ENCODE measurements at regions not wholly inside any gene's neighbourhood (a gene's known extent, or its start where the extent isn't known, plus 50 kb on each side); places are given as distances from the start of the nearest gene placed in this dataset.
A peak's percentile ranks its signal among the peaks of the same experiment; 100 is the strongest.

GRCh38 chr6:44569131-44569530 is 181.6 kb downstream of the CDC5L start:
- Mint-ChIP-seq H3K27me3 (ENCODE audit: insufficient read depth) (peaks cover 18% of the 10 kb centered on the region), H3K27ac (no peak overlapping the region), H3K4me1 (ENCODE audit: low read depth) (peaks cover 14% of the 10 kb centered on the region), H3K4me3 (no peak overlapping the region), H3K9me3 (no peaks in the 10 kb centered on the region), H3K36me3 (ENCODE audit: low read depth) (no peaks in the 10 kb centered on the region)
- TF ChIP-seq, protein P1, sequence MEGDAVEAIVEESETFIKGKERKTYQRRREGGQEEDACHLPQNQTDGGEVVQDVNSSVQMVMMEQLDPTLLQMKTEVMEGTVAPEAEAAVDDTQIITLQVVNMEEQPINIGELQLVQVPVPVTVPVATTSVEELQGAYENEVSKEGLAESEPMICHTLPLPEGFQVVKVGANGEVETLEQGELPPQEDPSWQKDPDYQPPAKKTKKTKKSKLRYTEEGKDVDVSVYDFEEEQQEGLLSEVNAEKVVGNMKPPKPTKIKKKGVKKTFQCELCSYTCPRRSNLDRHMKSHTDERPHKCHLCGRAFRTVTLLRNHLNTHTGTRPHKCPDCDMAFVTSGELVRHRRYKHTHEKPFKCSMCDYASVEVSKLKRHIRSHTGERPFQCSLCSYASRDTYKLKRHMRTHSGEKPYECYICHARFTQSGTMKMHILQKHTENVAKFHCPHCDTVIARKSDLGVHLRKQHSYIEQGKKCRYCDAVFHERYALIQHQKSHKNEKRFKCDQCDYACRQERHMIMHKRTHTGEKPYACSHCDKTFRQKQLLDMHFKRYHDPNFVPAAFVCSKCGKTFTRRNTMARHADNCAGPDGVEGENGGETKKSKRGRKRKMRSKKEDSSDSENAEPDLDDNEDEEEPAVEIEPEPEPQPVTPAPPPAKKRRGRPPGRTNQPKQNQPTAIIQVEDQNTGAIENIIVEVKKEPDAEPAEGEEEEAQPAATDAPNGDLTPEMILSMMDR (IDR thresholded peaks at IDR 0.05) = no peak
- DNase-seq = no peak

GRCh38 chr6:44569931-44570385 is 182.5 kb downstream of the CDC5L start:
- DNase-seq = peak; percentile 46
- Mint-ChIP-seq H3K4me1 (ENCODE audit: low read depth) (peaks cover 14% of the 10 kb centered on the region), H3K9me3 (no peaks in the 10 kb centered on the region), H3K36me3 (ENCODE audit: low read depth) (no peaks in the 10 kb centered on the region), H3K27ac (no peak overlapping the region), H3K27me3 (ENCODE audit: insufficient read depth) (peaks cover 18% of the 10 kb centered on the region), H3K4me3 (peak overlapping the region; percentile 34; the same call in 1 of the 2 replicates)
- TF ChIP-seq, protein P1 (IDR thresholded peaks at IDR 0.05) = no peak

DNA sequence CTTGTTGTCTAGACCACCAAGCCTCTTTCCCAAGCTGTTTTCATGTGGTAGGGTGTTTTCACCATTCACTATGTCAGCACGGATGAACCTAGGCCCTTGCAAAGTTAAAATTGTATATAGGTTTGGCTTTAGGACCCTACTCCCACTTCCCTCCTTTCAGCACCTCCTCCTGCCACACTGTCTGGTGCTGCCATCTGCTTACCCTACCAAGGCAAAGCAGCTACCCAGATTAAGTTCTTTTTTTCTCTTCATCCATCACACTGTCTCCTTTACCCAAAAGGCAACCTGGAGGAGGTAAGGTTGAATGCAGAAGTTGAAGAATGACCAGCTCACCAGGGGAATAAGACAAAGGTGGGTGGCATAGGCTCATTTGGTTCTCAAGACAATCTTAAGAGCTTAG is 184.0 kb downstream of the CDC5L start:
- no peak for DNase-seq
- no peaks in the 10 kb centered on the region for H3K36me3 Mint-ChIP-seq (ENCODE audit: low read depth)
- TF ChIP-seq, protein P1 (IDR thresholded peaks at IDR 0.05) = no peak
- H3K27me3 Mint-ChIP-seq (ENCODE audit: insufficient read depth) = peaks cover 13% of the 10 kb centered on the region
- H3K4me3 Mint-ChIP-seq = no peak overlapping the region
- H3K4me1 Mint-ChIP-seq (ENCODE audit: low read depth) = peaks cover 21% of the 10 kb centered on the region
- H3K27ac Mint-ChIP-seq = no peak overlapping the region
- no peaks in the 10 kb centered on the region for H3K9me3 Mint-ChIP-seq

DNA sequence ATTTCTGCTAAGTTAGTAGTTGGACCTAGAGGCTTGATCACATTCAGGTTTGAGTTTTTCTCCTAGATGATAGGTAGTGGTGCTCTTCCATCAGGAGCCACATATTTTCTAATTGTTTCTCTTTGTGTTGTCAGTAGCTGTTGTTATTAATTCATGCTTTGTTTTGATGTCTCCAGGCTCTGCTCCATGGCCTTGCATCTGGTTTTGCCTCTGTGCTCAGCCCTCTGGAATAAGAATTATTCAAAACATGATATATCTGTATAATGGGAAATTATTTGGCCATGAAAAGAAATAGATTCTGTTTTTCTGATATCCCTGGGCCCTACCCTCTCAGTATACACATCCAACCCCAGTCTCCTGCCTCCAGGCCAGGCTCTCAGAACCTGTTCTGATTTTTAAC is 184.8 kb downstream of the CDC5L start:
- peaks cover 23% of the 10 kb centered on the region for H3K4me1 Mint-ChIP-seq (ENCODE audit: low read depth)
- TF ChIP-seq, protein P1 (IDR thresholded peaks at IDR 0.05) = no peak
- H3K27me3 Mint-ChIP-seq (ENCODE audit: insufficient read depth) = peaks cover 15% of the 10 kb centered on the region
- no peak for DNase-seq
- H3K36me3 Mint-ChIP-seq (ENCODE audit: low read depth) = no peaks in the 10 kb centered on the region
- H3K27ac Mint-ChIP-seq = no peak overlapping the region
- H3K4me3 Mint-ChIP-seq = no peak overlapping the region
- H3K9me3 Mint-ChIP-seq = no peaks in the 10 kb centered on the region

DNA sequence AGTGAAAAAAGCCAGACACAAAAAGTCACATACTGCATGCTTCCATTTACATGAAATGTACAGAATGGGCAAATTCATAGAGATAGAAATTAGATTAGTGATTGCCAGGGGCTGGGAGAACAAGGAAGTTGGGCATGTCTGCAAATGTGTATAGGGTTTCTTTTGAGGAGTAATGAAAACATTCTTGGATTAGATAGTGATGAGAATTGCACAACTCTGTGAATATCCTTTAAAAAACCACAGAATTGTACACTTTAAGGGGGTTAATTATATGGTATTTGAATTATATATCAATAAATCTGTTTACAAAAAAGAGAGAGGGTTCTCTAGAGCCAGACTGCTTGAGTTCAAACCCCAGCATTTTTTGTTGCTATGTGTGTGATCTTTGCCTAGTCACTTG is 188.1 kb downstream of the CDC5L start:
- Mint-ChIP-seq H3K27ac (no peak overlapping the region), H3K36me3 (ENCODE audit: low read depth) (no peaks in the 10 kb centered on the region), H3K9me3 (no peaks in the 10 kb centered on the region), H3K27me3 (ENCODE audit: insufficient read depth) (peaks cover 18% of the 10 kb centered on the region), H3K4me3 (no peak overlapping the region), H3K4me1 (ENCODE audit: low read depth) (peaks cover 23% of the 10 kb centered on the region)
- TF ChIP-seq, protein P1 (IDR thresholded peaks at IDR 0.05) = no peak
- no peak for DNase-seq

DNA sequence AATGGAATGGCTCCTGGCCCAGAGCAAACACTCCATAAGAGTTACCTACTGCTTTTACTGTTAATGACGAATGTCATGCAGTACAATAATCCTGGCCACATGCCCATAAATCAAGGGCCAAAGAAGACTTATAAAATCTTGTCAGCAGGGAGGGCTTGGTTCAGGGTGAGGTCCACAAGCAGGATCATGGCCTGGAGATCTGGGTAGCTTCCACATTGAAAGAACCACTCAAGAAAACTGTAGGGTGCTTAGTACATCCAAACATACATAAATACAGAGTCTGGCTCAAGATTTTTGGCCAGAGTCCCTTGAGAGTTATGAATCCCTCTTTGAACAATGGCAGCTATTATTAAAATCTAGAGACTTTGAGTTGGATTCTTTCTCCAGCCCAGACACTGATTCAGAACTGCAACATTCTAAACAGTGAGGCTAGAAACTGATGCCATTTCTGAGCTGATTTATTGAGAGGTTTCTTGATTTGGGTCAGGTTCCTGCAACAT is 188.7 kb downstream of the CDC5L start:
- no peaks in the 10 kb centered on the region for H3K36me3 Mint-ChIP-seq (ENCODE audit: low read depth)
- DNase-seq = peak; percentile 1
- peaks cover 28% of the 10 kb centered on the region for H3K4me1 Mint-ChIP-seq (ENCODE audit: low read depth)
- H3K27ac Mint-ChIP-seq = no peak overlapping the region
- no peak overlapping the region for H3K4me3 Mint-ChIP-seq
- H3K27me3 Mint-ChIP-seq (ENCODE audit: insufficient read depth) = peaks cover 17% of the 10 kb centered on the region
- TF ChIP-seq, protein P1 (IDR thresholded peaks at IDR 0.05) = no peak
- H3K9me3 Mint-ChIP-seq = no peaks in the 10 kb centered on the region
